GOT3 (cell line): ENCODE measurements at regions not wholly inside any gene's neighbourhood (a gene's known extent, or its start where the extent isn't known, plus 50 kb on each side); places are given as distances from the start of the nearest gene placed in this dataset.

Experiments
- DNase-seq: peaks from one replicate; lab custom pipeline; 2025; ENCODE audit warnings: mixed read lengths; lab: John Stamatoyannopoulos, UW

DNA sequence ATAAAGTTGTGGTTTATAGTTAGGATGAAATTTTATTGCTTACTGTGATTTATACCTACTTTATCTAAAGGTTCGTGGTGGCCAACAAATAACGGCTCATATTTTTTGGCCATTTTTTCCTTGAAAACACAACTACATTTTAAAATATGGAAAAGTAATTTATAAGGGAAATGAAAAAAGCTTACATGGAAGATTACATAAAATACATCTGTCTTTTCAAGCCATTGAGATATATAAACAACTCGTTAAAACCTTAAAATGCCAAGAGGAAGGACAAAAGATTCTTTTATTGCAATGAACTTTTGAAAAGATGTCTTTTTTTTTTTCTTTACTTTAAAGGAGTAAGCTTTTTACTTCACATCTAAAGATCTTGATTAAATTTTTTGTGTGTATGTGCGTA is 55.4 kb upstream of the EYA4 start:
- no peak for DNase-seq

GRCh38 chr6:133187114-133187513 is 54.0 kb upstream of the EYA4 start:
- no peak for DNase-seq

DNA sequence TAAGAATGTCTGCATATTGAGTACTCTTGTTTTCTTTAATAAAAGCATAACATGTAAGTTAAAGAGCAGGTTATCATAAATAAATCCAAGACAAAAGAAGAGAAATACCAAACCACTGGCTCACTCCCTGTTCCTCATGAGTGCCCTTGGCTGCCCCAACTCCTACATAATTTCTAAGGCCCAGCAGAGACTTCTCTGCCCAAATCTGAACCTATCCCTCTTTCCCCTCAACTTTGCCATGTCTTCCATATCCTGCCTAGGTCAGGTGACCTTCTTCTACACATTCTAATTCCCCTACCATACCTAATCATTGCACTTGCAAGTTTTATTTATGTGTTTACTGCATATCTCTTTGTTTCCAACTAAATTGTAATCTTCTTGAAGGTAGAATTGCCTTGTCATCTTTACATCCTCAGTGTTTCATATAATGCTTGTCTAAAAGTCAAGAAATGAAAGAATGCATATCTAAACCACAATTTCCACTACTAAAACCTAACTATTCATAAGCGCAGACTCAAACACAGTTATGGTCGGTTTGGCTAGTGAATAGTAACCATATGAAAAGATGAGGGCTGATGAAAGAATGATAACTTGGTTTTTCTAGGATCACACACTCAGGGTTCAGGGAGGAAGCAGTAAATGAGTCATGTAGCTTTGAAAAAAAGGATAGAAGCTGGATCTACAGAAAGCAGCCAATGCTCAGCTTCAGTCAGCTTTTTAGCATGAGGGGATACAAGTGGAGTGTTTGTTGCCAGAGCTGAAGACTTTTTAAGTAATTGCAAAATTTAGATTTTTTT is 53.3 kb upstream of the EYA4 start:
- no peak for DNase-seq

DNA sequence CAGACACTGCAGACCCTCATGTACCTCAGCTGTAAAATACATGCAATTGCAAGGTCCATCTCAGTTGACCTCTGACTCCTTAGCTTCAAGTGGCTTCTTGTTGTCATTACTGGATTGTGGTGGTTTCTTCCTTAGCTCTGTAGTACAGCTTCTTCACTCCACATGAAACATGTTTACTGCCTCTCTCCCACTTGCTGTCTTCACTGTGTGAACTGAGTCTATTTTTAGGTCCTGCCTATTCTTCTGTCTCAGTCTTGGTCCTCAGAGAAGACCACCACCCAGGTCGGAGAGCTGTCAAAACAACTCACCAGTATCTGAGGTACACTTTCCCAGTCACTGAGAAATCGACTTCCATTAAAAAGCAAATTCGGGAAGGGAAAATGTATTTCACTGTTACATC is 50.2 kb upstream of the EYA4 start:
- no peak for DNase-seq

- DNase-seq, result no peak
Observed at GRCh38 chr6:133191323-133191722, 49.8 kb upstream of the EYA4 start.
